Sciatic nerve (tissue), 2 donors: ENCODE measurements at regions not wholly inside any gene's neighbourhood (a gene's known extent, or its start where the extent isn't known, plus 50 kb on each side); places are given as distances from the start of the nearest gene placed in this dataset.

Source experiments
- ATAC-seq: fragments of 200-7000 bp; cut with Tn5 transposase; one replicate; pipeline ENCODE4 v1.9.1; 2020; ENCODE audit warnings: mild to moderate bottlenecking, moderate library complexity
- DNase-seq: peaks from one replicate; pipeline ENCODE4 v3.0.0-alpha.2; 2020; ENCODE audit warnings: low spot score
- intact Hi-C: fragments of 100-400 bp; cut with DNase I; formaldehyde crosslinking; loops from one replicate; pipeline ENCODE4 v1.14.2; 2022
- donor health status: DM: no; HTN: no; CAD: no.
- donor health status: DM: no; HTN: no; CAD: no.

DNA sequence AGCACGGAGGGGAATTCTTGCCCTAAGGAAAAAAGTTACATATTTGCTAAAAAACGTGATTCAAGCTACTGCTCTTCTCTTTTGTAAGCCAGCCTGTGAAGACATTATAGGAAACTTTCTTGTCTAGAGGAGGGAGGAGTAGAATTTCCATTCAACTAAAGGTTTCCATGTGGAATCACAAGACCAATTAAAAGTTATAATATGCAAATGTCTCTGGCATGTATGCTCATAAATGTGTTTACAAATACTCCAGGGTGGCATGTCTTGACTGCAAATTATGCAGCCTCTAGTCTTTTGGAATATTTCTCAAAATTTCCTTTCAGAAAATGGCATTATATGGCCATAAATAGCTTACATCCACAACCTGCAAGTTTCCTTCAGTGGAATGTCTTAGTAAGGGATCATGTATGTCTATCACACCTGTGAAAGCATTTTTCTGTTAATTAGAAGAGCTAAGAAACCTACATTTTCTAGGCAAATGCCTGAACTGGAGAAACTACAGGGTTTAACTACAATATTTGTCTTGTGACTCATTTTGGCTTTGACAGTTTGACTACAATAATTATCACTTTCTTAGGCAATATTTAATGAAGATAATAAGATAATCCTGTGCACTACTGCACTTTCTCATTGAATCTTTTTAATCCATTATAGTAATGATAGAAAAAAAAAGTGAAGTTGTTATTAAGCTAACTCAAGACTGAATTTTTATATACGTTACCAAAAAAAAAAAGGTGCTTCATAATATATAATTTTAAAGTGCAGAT, 111.1 kb upstream of the C10orf90 start:
- intact Hi-C loops = no loop called here
- no peak for ATAC-seq
- DNase-seq = no peak

DNA sequence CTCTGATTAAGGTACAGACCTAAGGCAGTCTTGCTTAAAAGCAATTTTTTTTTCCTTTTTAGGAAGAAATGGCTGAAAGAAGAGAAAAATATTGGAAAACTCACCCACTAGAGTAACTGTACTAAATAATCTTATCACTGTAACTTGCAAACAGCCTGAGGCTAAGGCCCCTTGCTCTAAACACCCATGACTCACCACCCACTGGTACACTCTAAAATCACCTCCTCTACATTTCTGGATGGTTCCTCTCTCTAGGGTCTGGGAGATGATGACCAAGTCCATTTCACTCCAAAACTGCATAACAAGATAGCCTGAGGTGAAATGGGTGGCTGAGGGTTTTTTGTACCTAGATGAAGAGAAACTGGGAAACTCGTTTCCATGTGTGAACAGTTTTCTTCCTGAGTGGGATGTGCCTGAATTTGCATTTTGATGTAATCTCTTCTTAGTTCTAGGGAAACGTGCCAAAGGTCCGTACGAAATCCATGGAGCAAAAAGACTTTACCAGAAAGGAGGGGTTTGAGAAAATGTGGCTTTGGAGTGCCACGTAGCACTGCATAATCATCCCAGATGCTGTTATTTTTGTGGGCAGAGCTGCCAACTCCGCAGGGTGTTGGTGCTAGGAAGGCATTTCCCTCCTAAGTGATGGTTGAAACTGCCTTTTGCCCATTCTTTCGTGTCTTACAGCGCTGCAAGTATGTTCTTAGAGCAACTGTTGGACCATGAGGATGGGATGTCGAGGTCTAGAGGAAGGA, 113.5 kb upstream of the C10orf90 start:
- intact Hi-C loops = no loop called here
- no peak for ATAC-seq
- DNase-seq = no peak

DNA sequence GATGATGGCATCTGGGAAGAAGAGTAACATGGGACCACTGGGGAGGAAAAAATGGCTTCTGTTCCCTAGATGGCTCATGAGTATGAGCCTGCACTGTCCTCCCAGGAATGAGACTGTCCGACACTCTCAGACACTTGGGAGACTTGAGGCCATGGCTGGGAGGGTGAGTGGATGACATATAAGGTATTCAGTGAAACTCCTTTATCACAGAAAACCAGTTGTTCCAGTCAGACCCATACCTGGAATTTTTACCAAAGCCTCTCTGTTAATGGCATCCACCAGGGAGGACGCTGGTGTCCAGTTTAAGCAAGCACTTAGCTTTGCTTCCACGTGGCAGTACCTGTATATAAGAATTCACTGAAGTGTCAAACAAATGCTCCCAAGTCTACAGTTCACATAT, 116.7 kb upstream of the C10orf90 start:
- DNase-seq (no peak), ATAC-seq (no peak)
- intact Hi-C loops = loop anchor here (2.0 kb wide), 1 partner anchor 74 kb away; no protein-coding TSS in a partner anchor

DNA sequence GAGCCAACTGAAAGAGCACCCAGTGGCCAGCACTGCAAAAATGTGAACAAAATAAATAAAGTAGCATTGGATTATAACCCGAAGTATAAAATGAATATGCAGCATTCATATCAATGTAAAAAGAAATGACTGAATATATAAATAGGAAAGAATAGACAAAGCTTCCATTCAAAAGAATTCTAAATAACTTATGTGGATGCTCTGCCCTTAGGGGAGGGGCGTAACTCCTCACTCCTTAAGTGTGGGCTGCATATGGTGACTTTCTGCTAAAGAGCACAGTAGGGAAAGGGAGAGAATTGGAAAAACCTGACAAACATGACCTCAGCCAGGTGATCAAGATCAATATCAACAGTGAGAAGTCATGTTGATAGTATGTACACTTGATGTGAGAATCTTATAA, 109.9 kb upstream of the DOCK1 start:
- ATAC-seq = no peak

DNA sequence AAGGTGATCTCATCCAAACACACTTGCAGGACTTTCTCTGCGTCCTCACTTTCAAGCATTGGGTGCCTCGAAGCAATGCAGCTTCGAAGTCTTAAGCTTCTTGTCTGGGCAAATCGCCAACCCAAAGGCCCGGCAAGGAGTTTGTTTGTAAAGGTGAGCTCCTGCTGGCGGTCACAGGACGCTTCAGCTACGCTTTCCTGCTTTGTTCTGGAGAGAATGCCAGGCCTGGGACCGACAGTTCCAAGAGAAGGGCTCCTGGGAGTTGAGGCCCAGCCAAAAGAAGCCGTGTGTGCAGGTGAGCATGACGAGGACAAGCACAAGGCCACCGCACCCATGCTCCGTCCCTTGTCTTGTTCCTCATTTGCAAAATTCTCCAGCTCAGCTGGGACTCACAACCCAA, 106.6 kb upstream of the DOCK1 start:
- intact Hi-C loops = no loop called here
- no peak for ATAC-seq
- DNase-seq = no peak

More for the DNA sequence above, 109.9 kb upstream of the DOCK1 start:
- intact Hi-C loops = no loop called here
- DNase-seq = no peak

DNA sequence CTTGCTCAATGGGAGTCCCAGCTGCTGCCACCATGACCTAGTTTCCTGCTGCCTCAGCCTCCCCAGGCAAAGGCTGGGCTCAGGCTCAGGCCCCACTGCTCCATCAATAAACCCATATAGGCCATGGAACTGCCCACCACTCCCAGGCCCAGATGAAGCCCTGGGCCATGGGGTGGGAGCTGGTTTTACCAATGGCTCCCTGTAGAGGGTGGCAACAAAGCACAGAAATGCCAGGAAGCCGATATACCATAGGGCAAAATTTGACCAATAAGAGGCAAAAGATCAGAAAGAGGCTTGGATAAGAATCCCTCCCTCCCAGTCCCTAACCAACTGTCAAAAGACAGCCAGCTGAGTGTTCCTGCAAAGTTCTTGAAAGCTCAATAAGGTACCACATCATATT, 101.8 kb upstream of the DOCK1 start:
- DNase-seq (no peak), ATAC-seq (no peak)
- intact Hi-C loops = no loop called here

DNA sequence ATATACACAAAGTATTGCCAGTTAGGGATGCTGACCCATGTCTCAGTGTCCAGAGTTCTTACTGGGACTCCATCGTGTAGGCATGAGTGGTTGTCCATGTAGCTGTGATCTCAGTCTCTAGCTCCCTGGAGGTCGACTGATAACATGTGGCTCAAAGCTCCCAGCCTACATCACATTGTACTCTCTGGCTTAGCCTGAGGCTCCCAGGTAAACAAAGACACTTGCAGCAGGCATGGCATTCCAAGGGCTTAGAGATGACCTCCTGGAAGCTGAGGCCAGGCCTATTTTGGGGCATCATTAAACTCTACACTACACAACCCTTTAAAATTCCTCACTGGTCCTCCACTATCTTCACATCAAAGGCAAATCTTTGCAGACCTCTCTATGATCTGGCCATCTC, 100.8 kb upstream of the DOCK1 start:
- intact Hi-C loops = no loop called here
- DNase-seq (no peak), ATAC-seq (no peak)

DNA sequence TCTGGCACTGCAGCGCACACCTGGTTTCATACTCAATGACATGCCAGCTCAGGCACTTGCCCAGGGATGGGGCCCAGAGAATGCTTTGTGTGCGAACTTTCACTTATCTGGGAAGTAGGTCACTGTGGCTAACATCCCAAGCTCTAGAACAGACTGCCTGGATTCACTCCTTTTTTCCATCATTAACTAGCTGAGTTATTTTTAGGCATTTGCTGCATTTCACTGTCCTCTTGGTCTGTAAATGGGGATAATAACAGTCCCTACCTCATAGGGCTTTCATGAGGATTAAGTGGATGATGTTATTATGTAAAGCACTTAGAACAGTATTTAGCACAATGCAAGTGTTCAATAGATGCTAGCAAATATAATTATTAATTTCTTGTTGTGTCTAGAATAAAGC, 98.7 kb upstream of the DOCK1 start:
- ATAC-seq (no peak), DNase-seq (no peak)
- intact Hi-C loops = no loop called here

DNA sequence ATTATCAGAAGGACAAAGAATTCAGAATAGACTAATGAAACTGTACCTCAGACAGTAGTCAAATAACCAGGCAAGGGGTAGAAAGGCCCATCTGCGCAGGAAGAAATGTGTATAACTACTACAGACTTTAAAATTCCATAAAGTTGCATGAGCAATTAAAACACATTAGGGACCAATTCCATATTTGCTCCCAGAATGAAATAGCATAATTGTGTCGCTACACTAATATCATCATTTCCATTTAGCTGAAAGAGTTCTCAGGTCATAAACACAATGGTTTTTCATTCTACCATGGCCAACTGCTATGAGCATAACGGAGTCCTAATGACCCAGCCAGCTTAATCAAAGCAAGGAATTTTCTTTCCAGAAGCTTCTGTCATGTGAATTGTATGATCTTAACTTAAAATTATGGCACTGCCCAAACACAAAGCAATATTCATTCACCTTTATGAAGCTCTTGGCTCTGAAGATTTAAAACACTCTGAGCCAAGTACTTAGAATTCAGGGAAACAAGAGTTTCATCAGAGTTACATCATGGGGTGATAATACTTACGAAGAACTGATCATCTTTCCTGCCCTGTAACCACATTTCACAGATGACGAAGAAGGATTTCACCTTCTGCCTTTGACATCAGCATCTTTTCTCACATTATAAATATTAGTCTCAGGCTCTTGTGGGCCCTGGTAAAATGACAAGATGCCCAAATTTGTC, 98.1 kb upstream of the DOCK1 start:
- DNase-seq (no peak), ATAC-seq (no peak)
- intact Hi-C loops = no loop called here

DNA sequence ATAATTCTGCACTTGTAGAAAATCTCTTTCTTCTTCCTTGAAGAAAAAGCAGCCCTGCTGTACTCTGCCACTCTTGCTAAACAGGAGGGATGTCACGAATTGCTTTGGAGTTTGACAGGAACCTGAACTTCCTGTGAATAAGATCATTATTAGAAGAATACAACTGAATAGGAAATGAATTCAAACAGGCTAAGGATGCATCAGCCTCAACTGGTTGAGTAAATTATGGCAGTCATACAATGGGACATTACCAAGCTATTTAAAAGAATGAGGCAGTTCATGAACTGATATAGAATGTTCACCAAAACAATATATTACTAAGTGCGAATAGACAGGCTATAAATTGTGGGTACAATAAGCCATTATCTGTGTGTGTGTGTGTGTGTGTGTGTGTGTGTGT, 97.1 kb upstream of the DOCK1 start:
- intact Hi-C loops = no loop called here
- DNase-seq (no peak), ATAC-seq (no peak)

DNA sequence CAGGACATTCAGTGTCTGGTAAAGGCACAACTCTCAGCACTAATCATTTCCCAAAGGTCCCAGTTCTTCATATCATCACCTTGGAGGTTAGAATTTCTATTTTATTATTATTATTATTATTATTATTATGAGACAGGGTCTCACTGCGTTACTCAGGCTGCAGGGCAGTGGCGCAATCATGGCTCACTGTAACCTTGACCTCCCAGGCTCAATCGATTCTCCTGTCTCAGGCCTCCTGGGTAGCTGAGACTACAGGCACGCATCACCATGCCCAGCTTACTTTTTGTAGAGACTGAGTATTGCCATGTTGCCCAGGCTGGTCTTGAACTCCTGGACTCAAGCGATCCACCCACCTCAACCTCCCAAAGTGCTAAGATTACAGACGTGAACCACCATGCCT, 91.8 kb upstream of the DOCK1 start:
- intact Hi-C loops = no loop called here
- ATAC-seq (no peak), DNase-seq (no peak)

DNA sequence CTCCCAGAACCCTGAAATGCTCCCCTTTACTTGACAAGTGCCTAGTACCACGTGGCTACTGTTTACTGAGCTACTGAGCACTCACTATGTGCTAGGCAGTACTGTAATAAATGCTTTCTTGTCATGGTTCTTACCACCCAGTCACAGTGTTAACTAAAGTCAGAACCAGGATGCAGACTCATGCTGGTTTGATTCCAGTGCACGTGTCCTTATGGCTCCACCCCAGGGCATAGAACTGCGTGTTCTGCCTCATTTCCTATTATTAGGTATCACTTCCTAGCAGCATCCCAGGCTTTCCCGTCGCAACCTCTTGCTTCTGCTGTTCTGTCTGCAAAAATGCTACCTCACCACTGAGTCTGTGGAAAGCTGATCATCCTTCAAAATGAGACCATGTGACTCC, 71.7 kb upstream of the DOCK1 start:
- intact Hi-C loops = no loop called here
- DNase-seq (no peak), ATAC-seq (no peak)

DNA sequence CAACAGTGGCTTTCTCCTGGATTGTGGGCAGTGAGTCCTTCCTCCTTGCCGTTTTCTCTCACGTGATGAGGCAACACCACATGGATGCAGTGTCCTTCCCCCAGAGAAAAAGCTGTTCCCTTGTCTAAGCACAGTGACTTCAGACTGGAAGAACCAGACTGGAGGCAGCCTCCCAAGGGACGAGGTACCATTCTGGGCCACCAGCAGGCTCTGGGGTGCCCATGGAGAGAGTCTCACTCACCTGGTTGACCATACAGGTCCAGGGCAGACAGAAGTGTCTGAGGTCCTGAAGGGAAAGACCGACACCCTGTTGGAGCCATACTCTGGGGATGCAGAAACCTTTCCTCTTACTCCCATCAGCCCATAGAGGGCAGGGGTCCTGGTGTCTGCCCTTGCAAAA, 69.2 kb upstream of the DOCK1 start:
- DNase-seq = no peak
- intact Hi-C loops = no loop called here
- no peak for ATAC-seq

DNA sequence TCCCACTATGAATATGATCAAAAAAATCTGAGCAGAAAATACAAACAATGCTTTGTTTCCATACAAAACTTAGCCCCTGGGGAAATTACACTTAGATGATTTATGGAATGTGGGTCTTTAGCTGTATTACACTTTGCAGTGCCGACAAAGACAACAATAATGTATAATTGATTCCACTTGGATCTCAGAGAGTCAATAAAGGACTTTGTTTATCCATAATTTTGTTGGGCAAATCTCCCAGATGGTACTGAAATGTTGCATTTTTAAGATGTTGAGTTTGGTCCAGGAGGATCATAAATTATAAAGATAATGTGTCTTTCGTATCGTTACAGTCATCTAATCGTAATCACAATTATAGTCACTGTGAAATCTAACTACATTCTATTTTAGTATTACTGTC, 66.9 kb upstream of the DOCK1 start:
- ATAC-seq (no peak), DNase-seq (no peak)
- intact Hi-C loops = no loop called here

DNA sequence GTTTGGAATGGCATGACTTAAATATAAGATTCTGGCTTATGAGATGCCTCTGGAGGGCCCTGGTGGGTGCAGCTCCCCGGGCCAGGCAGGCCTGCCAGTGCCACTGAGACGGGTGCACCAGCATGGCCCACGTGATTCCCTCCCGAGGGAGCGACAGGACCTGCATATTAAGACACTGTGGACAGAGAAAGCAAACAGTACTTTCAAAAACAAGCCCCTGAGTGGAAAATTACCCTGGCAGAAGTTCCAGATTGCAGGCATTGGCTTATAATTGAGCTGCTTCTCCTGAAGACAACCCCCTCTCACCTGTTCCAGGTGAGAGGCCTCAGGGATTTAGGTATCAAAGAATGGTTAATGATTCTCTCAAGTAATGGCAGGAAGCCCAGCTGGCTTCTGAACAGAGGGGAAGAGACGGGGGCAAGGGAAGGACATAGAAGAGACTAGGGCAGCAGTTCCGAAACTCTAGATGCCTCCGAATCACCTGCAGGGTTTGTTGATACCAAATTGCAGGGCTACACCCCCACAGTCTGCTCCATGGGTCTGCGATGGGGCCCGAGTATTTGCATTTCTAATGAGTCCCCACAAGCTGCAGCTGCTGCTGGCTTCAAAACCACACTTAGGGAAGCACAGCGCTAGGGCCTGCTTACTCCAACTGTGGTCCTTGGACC, 66.0 kb upstream of the DOCK1 start:
- no peak for ATAC-seq
- DNase-seq = no peak
- intact Hi-C loops = no loop called here

DNA sequence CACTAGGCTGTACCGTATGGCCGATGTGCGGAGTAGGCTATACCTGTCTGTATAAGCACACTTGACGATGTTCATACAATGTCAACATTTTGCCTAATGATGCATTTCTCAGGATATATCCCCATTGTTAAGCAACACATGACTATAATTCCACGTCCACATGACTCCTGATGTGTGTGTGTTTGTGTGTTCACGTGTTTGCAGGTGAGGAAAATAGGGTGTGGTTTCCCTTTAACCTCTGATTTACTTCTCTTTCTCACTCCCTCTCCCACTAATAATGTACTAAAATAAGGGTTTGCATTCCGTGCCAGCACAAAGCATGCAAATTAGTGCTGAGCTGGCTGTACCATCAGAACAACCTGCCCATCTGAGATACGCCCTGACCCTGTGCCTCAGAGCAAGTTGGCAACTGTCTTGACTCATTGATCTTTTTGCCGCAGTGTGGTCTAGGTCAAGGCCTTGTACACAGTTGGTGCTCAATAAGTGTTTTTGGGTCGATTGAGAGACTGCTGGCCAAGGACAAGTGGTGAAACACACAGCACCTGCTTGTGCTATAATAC, 64.6 kb upstream of the DOCK1 start:
- ATAC-seq (no peak), DNase-seq (no peak)
- intact Hi-C loops = no loop called here

DNA sequence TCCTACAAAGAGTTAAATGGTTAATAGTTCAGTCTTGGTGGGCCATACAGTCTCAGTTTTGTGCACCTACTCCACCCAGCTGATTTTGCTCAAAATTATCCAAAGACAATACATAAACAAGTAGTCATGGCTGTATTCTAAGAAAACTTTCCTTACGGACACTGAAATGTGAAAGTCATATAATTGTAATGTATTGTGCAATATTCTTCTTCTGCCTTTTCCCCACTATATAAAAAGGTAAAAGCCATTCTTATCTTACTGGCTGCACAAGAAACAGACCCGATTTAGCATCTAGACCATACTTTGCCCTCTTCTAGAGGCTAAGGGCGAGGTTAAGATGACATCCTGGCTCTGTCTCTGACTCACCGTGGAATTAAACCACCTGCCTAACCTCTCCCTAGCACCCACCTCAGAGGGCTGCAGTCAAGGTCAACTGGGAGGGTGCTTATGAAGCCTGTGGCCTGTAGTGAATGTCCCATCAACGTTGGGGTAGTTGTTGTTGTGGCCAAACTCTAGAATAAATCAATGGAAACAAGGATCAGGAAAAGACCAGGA, 63.8 kb upstream of the DOCK1 start:
- intact Hi-C loops = no loop called here
- DNase-seq (no peak), ATAC-seq (no peak)

DNA sequence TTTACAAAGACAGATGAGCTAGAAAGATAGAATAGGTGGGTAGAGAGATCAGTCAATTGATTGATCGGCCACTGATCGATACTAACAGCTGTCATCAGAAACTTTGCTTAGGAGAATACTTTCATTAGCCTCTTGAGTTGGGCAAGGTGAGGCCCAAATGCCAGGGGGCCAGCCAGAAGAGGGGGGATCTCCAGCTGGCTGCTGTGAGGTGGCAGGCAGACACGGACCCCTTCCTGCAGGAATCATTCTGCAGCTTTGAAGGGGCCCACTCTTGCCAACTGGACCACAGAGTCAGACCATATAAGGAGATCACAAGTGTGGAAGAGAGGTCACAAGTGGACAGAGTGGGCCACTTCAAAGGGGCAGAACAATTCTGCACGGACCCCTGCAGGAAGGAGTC, 62.9 kb upstream of the DOCK1 start:
- ATAC-seq (no peak), DNase-seq (no peak)
- intact Hi-C loops = no loop called here

DNA sequence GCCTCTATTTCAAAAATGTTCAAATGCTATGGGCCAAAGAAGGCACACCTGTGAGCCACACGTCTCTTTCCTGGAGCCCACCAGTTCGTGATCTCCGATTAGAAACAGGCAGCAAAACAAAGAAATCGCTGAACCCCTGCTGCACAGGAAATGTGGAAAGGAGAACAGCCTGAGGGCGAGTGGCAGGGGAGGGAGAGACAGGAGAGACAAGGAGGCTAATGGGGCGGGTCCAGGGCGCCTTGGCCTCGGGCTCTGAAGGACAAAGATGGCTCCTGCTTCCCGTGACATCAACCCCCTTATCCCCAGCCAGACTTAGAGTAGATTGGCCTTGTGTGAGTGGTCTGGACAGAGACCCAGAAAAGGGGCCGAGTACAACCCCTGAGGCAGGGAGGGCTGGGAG, 62.4 kb upstream of the DOCK1 start:
- DNase-seq (no peak), ATAC-seq (no peak)
- intact Hi-C loops = no loop called here
